HEK293T (cell line): ENCODE measurements at regions not wholly inside any gene's neighbourhood (a gene's known extent, or its start where the extent isn't known, plus 50 kb on each side); places are given as distances from the start of the nearest gene placed in this dataset.

Source experiments
- CTCF ChIA-PET: fragments of 350-600 bp; formaldehyde crosslinking; extraction: SDS; loops from one replicate; lab custom pipeline; 2021; ENCODE audit warnings: antibody characterized with exemption, inconsistent platforms; lab: Yijun Ruan, JAX
- POLR2A ChIA-PET: fragments of 350-600 bp; formaldehyde crosslinking; extraction: SDS; loops from one replicate; lab custom pipeline; 2020; ENCODE audit warnings: antibody characterized with exemption, inconsistent platforms; lab: Yijun Ruan, JAX
- DNase-seq: peaks from one replicate; pipeline ENCODE4 v3.0.0; 2012; ENCODE audit warnings: mixed read lengths; ENCODE audit errors: extremely low spot score
- ARNT ChIP-seq: fragments of 450-650 bp; IDR thresholded peaks from 2 replicates; pipeline ENCODE4 v1.6.1; 2017; ENCODE audit warnings: mild to moderate bottlenecking
- BHLHE40 ChIP-seq: fragments of 450-650 bp; IDR thresholded peaks from 2 replicates; pipeline ENCODE4 v1.6.1; 2016; ENCODE audit warnings: mild to moderate bottlenecking, moderate library complexity, borderline replicate concordance
- CTBP1 ChIP-seq: fragments of 450-650 bp; IDR thresholded peaks from 2 replicates; pipeline ENCODE4 v1.6.1; 2016; ENCODE audit warnings: borderline replicate concordance
- ELF4 ChIP-seq: fragments of 450-650 bp; IDR thresholded peaks from 2 replicates; pipeline ENCODE4 v1.6.1; 2017; ENCODE audit warnings: antibody characterized with exemption
- FOXA1 ChIP-seq: fragments of 450-650 bp; IDR thresholded peaks from 2 replicates; pipeline ENCODE4 v1.6.1; 2016; ENCODE audit warnings: mild to moderate bottlenecking
- FOXK2 ChIP-seq: fragments of 450-650 bp; IDR thresholded peaks from 2 replicates; pipeline ENCODE4 v1.6.1; 2016; ENCODE audit warnings: mild to moderate bottlenecking
- FOXM1 ChIP-seq: fragments of 450-650 bp; IDR thresholded peaks from 2 replicates; pipeline ENCODE4 v1.6.1; 2017; ENCODE audit warnings: mild to moderate bottlenecking, borderline replicate concordance
- HDGF ChIP-seq: fragments of 450-650 bp; IDR thresholded peaks from 2 replicates; pipeline ENCODE4 v1.6.1; 2017; ENCODE audit warnings: antibody characterized with exemption, borderline replicate concordance
- L3MBTL2 ChIP-seq: fragments of 450-650 bp; conservative IDR thresholded peaks from 2 replicates; pipeline ENCODE4 v1.6.1; 2016; ENCODE audit warnings: mild to moderate bottlenecking
- LEF1 ChIP-seq: fragments of 450-650 bp; IDR thresholded peaks from 2 replicates; pipeline ENCODE4 v1.6.1; 2017; ENCODE audit warnings: mild to moderate bottlenecking, borderline replicate concordance
- NFRKB ChIP-seq: fragments of 450-650 bp; IDR thresholded peaks from 2 replicates; pipeline ENCODE4 v1.6.1; 2016; ENCODE audit warnings: mild to moderate bottlenecking, moderate library complexity
- PKNOX1 ChIP-seq: fragments of 450-650 bp; IDR thresholded peaks from 2 replicates; pipeline ENCODE4 v1.6.1; 2016
- SP1 ChIP-seq: fragments of 450-650 bp; IDR thresholded peaks from 2 replicates; pipeline ENCODE4 v1.6.1; 2017
- SUZ12 ChIP-seq: fragments of 450-650 bp; IDR thresholded peaks from 2 replicates; pipeline ENCODE4 v1.6.1; 2016; ENCODE audit warnings: mild to moderate bottlenecking
- TARDBP ChIP-seq: fragments of 450-650 bp; IDR thresholded peaks from 2 replicates; pipeline ENCODE4 v1.6.1; 2016
- ZNF384 ChIP-seq: fragments of 450-650 bp; IDR thresholded peaks from 2 replicates; pipeline ENCODE4 v1.6.1; 2016

- POLR2A ChIA-PET, result no interaction called here
Observed at GRCh38 chr3:68360492-68360891, 571.9 kb downstream of the TAFA4 start.

DNA sequence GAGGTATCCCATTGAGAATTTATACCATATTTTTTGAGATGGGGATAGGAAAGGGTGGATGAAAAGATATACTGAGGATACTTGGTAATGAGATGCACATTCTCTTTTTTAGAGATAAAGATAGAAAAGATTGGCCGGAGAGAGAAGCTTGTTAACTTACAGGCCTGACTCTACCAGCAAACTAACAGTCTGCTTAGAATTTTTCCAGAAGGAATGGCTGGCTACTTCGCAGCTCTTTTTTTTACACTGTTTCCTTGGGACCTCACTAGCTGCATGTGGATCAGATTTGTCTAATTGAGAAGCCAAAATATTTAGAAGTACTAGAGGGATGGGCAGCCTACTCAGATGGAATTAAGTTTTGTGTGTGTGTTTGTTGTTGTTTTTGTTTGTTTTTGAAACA is 586.6 kb downstream of the TAFA4 start:
- POLR2A ChIA-PET, result no interaction called here
- CTCF ChIA-PET, result no interaction called here
- no peak for DNase-seq
- TF ChIP-seq ELF4 (no peak), FOXK2 (no peak), HDGF (no peak), FOXM1 (no peak), TARDBP (no peak), LEF1 (no peak), FOXA1 (no peak), NFRKB (no peak), CTBP1 (no peak), ARNT (no peak), SP1 (no peak), BHLHE40 (no peak), SUZ12 (no peak), PKNOX1 (no peak), ZNF384 (no peak), L3MBTL2 (no peak)

More at GRCh38 chr3:68360492-68360891, 571.9 kb downstream of the TAFA4 start:
- no peak for TF ChIP-seq SUZ12
- TF ChIP-seq NFRKB, result no peak
- TF ChIP-seq FOXA1, result no peak
- no peak for TF ChIP-seq HDGF
- no peak for TF ChIP-seq BHLHE40
- TF ChIP-seq SP1, result no peak
- TF ChIP-seq ZNF384, result no peak
- TF ChIP-seq CTBP1, result no peak
- no peak for TF ChIP-seq ARNT
- TF ChIP-seq TARDBP, result no peak
- TF ChIP-seq L3MBTL2, result no peak
- no peak for TF ChIP-seq FOXM1
- TF ChIP-seq FOXK2, result no peak
- no peak for DNase-seq
- CTCF ChIA-PET, result no interaction called here

GRCh38 chr3:68342426-68342825 is 589.9 kb downstream of the TAFA4 start:
- DNase-seq, result no peak
- TF ChIP-seq SP1, result no peak
- no peak for TF ChIP-seq CTBP1
- no peak for TF ChIP-seq ELF4
- TF ChIP-seq HDGF, result no peak
- TF ChIP-seq SUZ12, result no peak
- no peak for TF ChIP-seq FOXA1
- TF ChIP-seq FOXK2, result no peak
- no peak for TF ChIP-seq PKNOX1
- TF ChIP-seq ZNF384, result no peak
- no peak for TF ChIP-seq ARNT
- no peak for TF ChIP-seq L3MBTL2
- no peak for TF ChIP-seq BHLHE40
- no peak for TF ChIP-seq TARDBP
- TF ChIP-seq NFRKB, result no peak
- TF ChIP-seq FOXM1, result no peak
- TF ChIP-seq LEF1, result no peak
- ChIA-PET CTCF (no interaction called here), POLR2A (no interaction called here)

GRCh38 chr3:68336042-68336441 is 596.3 kb downstream of the TAFA4 start:
- ChIA-PET POLR2A (no interaction called here), CTCF (no interaction called here)
- DNase-seq, result no peak
- no peak for TF ChIP-seq ZNF384
- no peak for TF ChIP-seq FOXA1
- no peak for TF ChIP-seq LEF1
- no peak for TF ChIP-seq BHLHE40
- no peak for TF ChIP-seq TARDBP
- no peak for TF ChIP-seq L3MBTL2
- TF ChIP-seq CTBP1, result no peak
- no peak for TF ChIP-seq HDGF
- no peak for TF ChIP-seq PKNOX1
- no peak for TF ChIP-seq ARNT
- no peak for TF ChIP-seq SP1
- no peak for TF ChIP-seq SUZ12
- TF ChIP-seq FOXK2, result no peak
- no peak for TF ChIP-seq NFRKB
- no peak for TF ChIP-seq FOXM1
- TF ChIP-seq ELF4, result no peak

DNA sequence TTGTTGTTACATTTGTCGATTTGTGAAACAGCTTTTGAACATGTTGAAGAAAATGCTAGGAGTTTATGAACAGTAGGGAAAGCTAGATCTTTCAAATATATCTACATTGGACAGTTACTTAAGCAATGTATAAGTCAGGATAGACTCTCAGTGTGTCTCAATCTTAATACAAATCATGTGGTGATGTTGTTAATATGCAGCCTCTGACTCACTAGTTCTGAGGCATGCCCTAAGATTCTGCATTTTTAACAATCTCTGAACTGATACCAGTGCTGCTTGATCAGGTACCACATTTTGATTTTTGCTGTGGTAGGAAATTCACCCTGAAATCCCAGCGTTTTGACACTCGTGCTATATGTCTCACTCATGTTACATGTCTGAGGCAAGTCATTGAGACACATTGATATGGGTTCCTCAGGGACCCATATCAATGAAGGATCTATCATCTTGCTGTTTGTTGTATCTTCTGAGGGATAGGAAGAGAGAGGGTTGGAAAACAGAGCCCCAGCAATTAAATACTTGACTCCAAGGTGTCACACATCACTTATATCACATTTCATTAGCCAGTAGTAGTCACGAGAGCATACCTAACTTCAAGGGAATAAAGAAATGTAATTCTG is 597.9 kb downstream of the TAFA4 start:
- TF ChIP-seq BHLHE40, result no peak
- no peak for TF ChIP-seq PKNOX1
- TF ChIP-seq ARNT, result no peak
- no peak for TF ChIP-seq FOXM1
- TF ChIP-seq LEF1, result no peak
- TF ChIP-seq SUZ12, result no peak
- TF ChIP-seq NFRKB, result no peak
- TF ChIP-seq ZNF384, result no peak
- no peak for TF ChIP-seq TARDBP
- no peak for TF ChIP-seq CTBP1
- TF ChIP-seq ELF4, result no peak
- TF ChIP-seq FOXK2, result no peak
- no peak for TF ChIP-seq SP1
- TF ChIP-seq FOXA1, result no peak
- no peak for TF ChIP-seq L3MBTL2
- TF ChIP-seq HDGF, result no peak
- ChIA-PET CTCF (interaction anchor here (0.5 kb wide), 1 partner anchor 27 kb away, joined by 7 read pairs; no protein-coding TSS in a partner anchor), POLR2A (no interaction called here)
- no peak for DNase-seq
